IMR-90 (cell line): ENCODE measurements at regions not wholly inside any gene's neighbourhood (a gene's known extent, or its start where the extent isn't known, plus 50 kb on each side); places are given as distances from the start of the nearest gene placed in this dataset.

Experiments used
- ATAC-seq: fragments of 200-7000 bp; cut with Tn5 transposase; 2 replicates; pipeline ENCODE4 v1.9.1; 2020; ENCODE audit warnings: low read depth, mild to moderate bottlenecking, moderate library complexity
- BruUV-seq: library from RNA; stranded (reverse); fragments of 400-500 nt; replicated peaks from 2 replicates; lab custom pipeline; 2021; lab: Mats Ljungman, UMichigan
- CTCF ChIA-PET: fragments of 300-600 bp; formaldehyde crosslinking; extraction: SDS; loops from one replicate; lab custom pipeline; 2021; ENCODE audit warnings: antibody characterized with exemption; lab: Yijun Ruan, JAX
- POLR2A ChIA-PET: fragments of 300-600 bp; sonication (Branson Sonifier 250); formaldehyde crosslinking; loops from one replicate; lab custom pipeline; 2022; ENCODE audit warnings: antibody characterized with exemption; ENCODE audit not compliant: unreplicated experiment; lab: Charles Lee
- DNase-seq: peaks from one replicate; pipeline ENCODE4 v3.0.0; 2013
- H2AFZ ChIP-seq: replicated peaks from 2 replicates; pipeline ENCODE3; 2013; ENCODE audit warnings: low read length, mild to moderate bottlenecking; ENCODE audit not compliant: poor library complexity
- H2AK5ac ChIP-seq: 2 replicates; pipeline ENCODE4 v1.6.1; 2013; ENCODE audit warnings: low read depth, low read length, inconsistent platforms
- H2AK9ac ChIP-seq: replicated peaks from 2 replicates; pipeline ENCODE3; 2013; ENCODE audit warnings: mild to moderate bottlenecking, low read depth, low read length, moderate library complexity; ENCODE audit not compliant: poor library complexity
- H2BK120ac ChIP-seq: 2 replicates; pipeline ENCODE4 v1.6.1; 2013; ENCODE audit warnings: low read depth, low read length, inconsistent platforms
- H2BK15ac ChIP-seq: 3 replicates; pipeline ENCODE4 v1.6.1; 2013; ENCODE audit warnings: low read depth, low read length, inconsistent platforms
- H2BK20ac ChIP-seq: 2 replicates; pipeline ENCODE4 v1.6.1; 2013; ENCODE audit warnings: low read depth, mild to moderate bottlenecking, inconsistent platforms, low read length, moderate library complexity
- H2BK5ac ChIP-seq: 2 replicates; pipeline ENCODE4 v1.6.1; 2013; ENCODE audit warnings: mild to moderate bottlenecking, low read depth, low read length, inconsistent platforms; ENCODE audit not compliant: poor library complexity, severe bottlenecking
- H3K14ac ChIP-seq: replicated peaks from 2 replicates; pipeline ENCODE4 v1.6.1; 2013; ENCODE audit warnings: low read depth, low read length, inconsistent platforms
- H3K18ac ChIP-seq: 2 replicates; pipeline ENCODE4 v1.6.1; 2013; ENCODE audit warnings: low read depth, low read length, control low read depth
- H3K23ac ChIP-seq: 2 replicates; pipeline ENCODE4 v1.6.1; 2013; ENCODE audit warnings: low read depth, low read length, inconsistent platforms
- H3K27ac ChIP-seq: 2 replicates; pipeline ENCODE4 v1.5.1; 2013; ENCODE audit warnings: mild to moderate bottlenecking, control low read depth, low read length; ENCODE audit not compliant: insufficient read depth
- H3K27me3 ChIP-seq: 2 replicates; pipeline ENCODE4 v1.6.1; 2013; ENCODE audit warnings: low read length; ENCODE audit not compliant: control insufficient read depth, insufficient read depth
- H3K36me3 ChIP-seq: 2 replicates; pipeline ENCODE4 v1.6.1; 2013; ENCODE audit warnings: low read length, mixed read lengths; ENCODE audit not compliant: control insufficient read depth, insufficient read depth
- H3K4ac ChIP-seq: 2 replicates; pipeline ENCODE4 v1.6.1; 2013; ENCODE audit warnings: low read depth, low read length, inconsistent platforms
- H3K4me1 ChIP-seq: 2 replicates; pipeline ENCODE4 v1.6.1; 2013; ENCODE audit warnings: low read length, mixed read lengths; ENCODE audit not compliant: control insufficient read depth, insufficient read depth
- H3K4me2 ChIP-seq: 2 replicates; pipeline ENCODE4 v1.6.1; 2013; ENCODE audit warnings: low read depth, mild to moderate bottlenecking, control low read depth, low read length, moderate library complexity
- H3K4me3 ChIP-seq: 2 replicates; pipeline ENCODE4 v1.5.1; 2013; ENCODE audit warnings: low read depth, mild to moderate bottlenecking, control low read depth, low read length, moderate library complexity; ENCODE audit not compliant: insufficient read depth
- H3K56ac ChIP-seq: 2 replicates; pipeline ENCODE4 v1.6.1; 2013; ENCODE audit warnings: low read length, inconsistent platforms; ENCODE audit not compliant: insufficient read depth; ENCODE audit errors: extremely low read depth
- H3K79me1 ChIP-seq, 2 experiments: 2 replicates each; pipeline ENCODE4 v1.6.1; 2013; ENCODE audit warnings: low read length in 2 of 2, inconsistent platforms in 1 of 2, low read depth in 1 of 2
- H3K9ac ChIP-seq: 2 replicates; pipeline ENCODE4 v1.6.1; 2013; ENCODE audit warnings: low read depth, low read length, control low read depth
- H3K9me1 ChIP-seq: 2 replicates; pipeline ENCODE4 v1.6.1; 2013; ENCODE audit warnings: low read length, inconsistent platforms; ENCODE audit not compliant: insufficient read depth
- H3K9me3 ChIP-seq: 2 replicates; pipeline ENCODE4 v1.6.1; 2013; ENCODE audit warnings: low read length; ENCODE audit not compliant: control insufficient read depth, insufficient read depth
- H4K20me1 ChIP-seq: 2 replicates; pipeline ENCODE4 v1.6.1; 2013; ENCODE audit warnings: low read length, inconsistent platforms; ENCODE audit not compliant: insufficient read depth
- H4K5ac ChIP-seq: 2 replicates; pipeline ENCODE4 v1.6.1; 2013; ENCODE audit warnings: mild to moderate bottlenecking, low read depth, low read length, control low read depth
- H4K8ac ChIP-seq, 2 experiments: 2 replicates each; pipeline ENCODE4 v1.6.1; 2013; ENCODE audit warnings: low read depth in 2 of 2, low read length in 2 of 2, control low read depth in 1 of 2, inconsistent platforms in 1 of 2
- H4K91ac ChIP-seq: 2 replicates; pipeline ENCODE4 v1.6.1; 2013; ENCODE audit warnings: low read depth, low read length, inconsistent platforms; ENCODE audit not compliant: insufficient read depth
- ELK1 ChIP-seq: fragments of 150-350 bp; IDR thresholded peaks from 2 replicates; pipeline ENCODE4 v1.6.1; 2016; ENCODE audit warnings: low read depth, mild to moderate bottlenecking, low read length, moderate library complexity, borderline replicate concordance
- MXI1 ChIP-seq: IDR thresholded peaks from 2 replicates; pipeline ENCODE4 v1.6.1; 2012; ENCODE audit warnings: low read depth, mild to moderate bottlenecking, low read length, moderate library complexity, borderline replicate concordance
- RAD21 ChIP-seq: IDR thresholded peaks from 2 replicates; pipeline ENCODE4 v1.6.1; 2012; ENCODE audit warnings: low read length, improper control_type of control experiment
- RCOR1 ChIP-seq: IDR thresholded peaks from 2 replicates; pipeline ENCODE4 v1.6.1; 2012; ENCODE audit warnings: mild to moderate bottlenecking, low read length, improper control_type of control experiment; ENCODE audit not compliant: insufficient replicate concordance
- RFX5 ChIP-seq: IDR thresholded peaks from 2 replicates; pipeline ENCODE4 v1.8.0; 2012; ENCODE audit warnings: low read depth, mild to moderate bottlenecking, low read length, moderate library complexity
- SMC3 ChIP-seq: fragments of 150-350 bp; IDR thresholded peaks from 2 replicates; pipeline ENCODE4 v1.6.1; 2016; ENCODE audit warnings: low read depth, mild to moderate bottlenecking, antibody characterized with exemption, low read length, moderate library complexity
- WGBS, 2 experiments: methylation state at CpG; one replicate each; pipeline versions ENCODE4 v1.1.5 to v1.1.7; 2013; ENCODE audit warnings: missing lambda C conversion rate in 2 of 2; ENCODE audit not compliant: insufficient read length in 1 of 2; ENCODE audit errors: extremely low coverage in 2 of 2; 5-methylcytosine and 5-hydroxymethylcytosine counted together
- dilution Hi-C: fragments of 300-500 bp; cut with HindIII; formaldehyde crosslinking; loops from one replicate; pipeline ENCODE4 v1.14.3; 2018; ENCODE audit warnings: low sequenced_read_pairs; ENCODE audit not compliant: unreplicated experiment
- in situ Hi-C: fragments of 300-500 bp; cut with MboI; formaldehyde crosslinking; loops from 3 replicates; pipeline ENCODE4 v1.14.3; 2019; ENCODE audit warnings: low sequenced_read_pairs, inconsistent platforms, mixed read lengths
- intact Hi-C: fragments of 100-400 bp; cut with micrococcal nuclease; formaldehyde crosslinking; loops from 2 replicates; pipeline ENCODE4 v1.10.0; 2022

GRCh38 chr3:111302063-111302462 lies 230.4 kb downstream of the NECTIN3 start:
- dilution Hi-C loops = no loop called here
- POLR2A ChIA-PET = no interaction called here
- Histone ChIP-seq H3K36me3 (no peaks in the 10 kb centered on the region), H3K27me3 (no peaks in the 10 kb centered on the region), H3K4me2 (no peak overlapping the region), H2AK9ac (no peak overlapping the region), H2BK20ac (no peak overlapping the region), H3K18ac (no peak overlapping the region), H2AK5ac (no peak overlapping the region), H3K9me1 (no peaks in the 10 kb centered on the region), H2BK120ac (no peak overlapping the region), H4K91ac (no peak overlapping the region), H2BK15ac (no peak overlapping the region), H3K9me3 (no peaks in the 10 kb centered on the region), H2BK5ac (no peak overlapping the region), H4K8ac (no peak overlapping the region), H3K23ac (no peak overlapping the region), H3K4me3 (no peak overlapping the region), H2AFZ (no peak overlapping the region), H4K5ac (no peak overlapping the region), H3K9ac (no peak overlapping the region), H3K4ac (no peak overlapping the region), H4K20me1 (no peaks in the 10 kb centered on the region), H3K79me1 (no peaks in the 10 kb centered on the region), H3K14ac (no peak overlapping the region), H3K56ac (no peak overlapping the region), H3K27ac (no peak overlapping the region), H3K4me1 (peaks cover 7% of the 10 kb centered on the region)
- in situ Hi-C loops = no loop called here
- DNase-seq = no peak
- no TSS peak for BruUV-seq
- TF ChIP-seq RAD21 (no peak), RCOR1 (no peak), ELK1 (no peak), MXI1 (no peak), SMC3 (no peak), RFX5 (no peak)
- WGBS, 2 experiments = no CpG with 5 or more reads among the region's 1 CpG
- no peak for ATAC-seq
- intact Hi-C loops = no loop called here
- CTCF ChIA-PET = no interaction called here
